ENCODE measurements at regions not wholly inside any gene's neighbourhood (a gene's known extent, or its start where the extent isn't known, plus 50 kb on each side); places are given as distances from the start of the nearest gene placed in this dataset.

DNA sequence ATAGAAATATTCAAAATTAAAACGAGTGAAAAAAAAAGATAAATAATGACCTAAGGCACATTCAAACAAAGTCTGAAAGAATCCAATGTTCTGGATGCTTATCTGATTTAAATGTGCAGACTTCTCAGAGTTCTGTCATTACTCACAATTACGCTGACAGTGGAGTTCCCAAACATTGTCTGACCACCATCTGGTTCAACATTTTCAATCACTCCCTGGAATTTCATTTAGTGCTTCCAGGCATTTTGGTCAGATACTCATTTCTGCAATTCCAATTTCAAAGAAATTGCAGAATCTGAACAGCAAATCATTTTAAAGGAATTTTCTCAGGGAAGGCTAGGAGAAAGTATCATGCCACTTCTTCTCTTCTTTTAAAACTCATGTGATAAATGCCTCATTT lies 398.2 kb upstream of the PDE3A start:
- no peaks in the 10 kb centered on the region for H3K36me3 ChIP-seq (ENCODE audit: control insufficient read depth, insufficient read depth, low read length)
- no peak for FAIRE-seq
- no peaks in the 10 kb centered on the region for H3K27me3 ChIP-seq (ENCODE audit: control insufficient read depth, insufficient read depth, low read length)
- H3K4me3 ChIP-seq (ENCODE audit: low read depth, low read length) = no peak overlapping the region
- DNase-seq (ENCODE audit: low read depth) = no peak
- no peak for TF ChIP-seq CTCF (IDR thresholded peaks at IDR 0.05; ENCODE audit: insufficient read depth, low read length, severe bottlenecking)

DNA sequence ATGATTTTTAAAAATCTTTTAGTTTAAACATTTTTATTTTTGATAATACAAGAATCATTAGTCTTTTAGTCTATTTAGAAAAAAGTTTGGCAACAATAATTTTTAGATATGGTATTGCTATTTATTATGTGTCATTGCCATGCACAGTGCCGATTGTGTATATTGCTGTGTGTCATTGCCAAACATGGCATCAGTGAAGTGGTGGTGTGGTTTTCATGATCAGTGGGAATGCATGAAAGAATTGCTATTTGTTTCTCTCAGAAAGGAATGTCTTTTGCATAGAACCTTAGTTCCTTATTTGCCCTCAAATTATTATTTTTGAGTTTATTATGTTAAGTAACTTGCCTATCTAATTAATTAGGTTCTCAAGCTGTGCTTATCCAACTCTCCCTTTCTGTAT lies 397.5 kb upstream of the PDE3A start:
- no peak for DNase-seq (ENCODE audit: low read depth)
- Histone ChIP-seq H3K36me3 (ENCODE audit: control insufficient read depth, insufficient read depth, low read length) (no peaks in the 10 kb centered on the region), H3K4me3 (ENCODE audit: low read depth, low read length) (no peak overlapping the region), H3K27me3 (ENCODE audit: control insufficient read depth, insufficient read depth, low read length) (no peaks in the 10 kb centered on the region)
- no peak for FAIRE-seq
- no peak for TF ChIP-seq CTCF (IDR thresholded peaks at IDR 0.05; ENCODE audit: insufficient read depth, low read length, severe bottlenecking)

GRCh38 chr12:19971361-19972280 lies 396.7 kb upstream of the PDE3A start:
- FAIRE-seq (no peak), DNase-seq (ENCODE audit: low read depth) (no peak)
- no peak for TF ChIP-seq CTCF (IDR thresholded peaks at IDR 0.05; ENCODE audit: insufficient read depth, low read length, severe bottlenecking)
- Histone ChIP-seq H3K36me3 (ENCODE audit: control insufficient read depth, insufficient read depth, low read length) (no peaks in the 10 kb centered on the region), H3K4me3 (ENCODE audit: low read depth, low read length) (no peak overlapping the region), H3K27me3 (ENCODE audit: control insufficient read depth, insufficient read depth, low read length) (no peaks in the 10 kb centered on the region)

DNA sequence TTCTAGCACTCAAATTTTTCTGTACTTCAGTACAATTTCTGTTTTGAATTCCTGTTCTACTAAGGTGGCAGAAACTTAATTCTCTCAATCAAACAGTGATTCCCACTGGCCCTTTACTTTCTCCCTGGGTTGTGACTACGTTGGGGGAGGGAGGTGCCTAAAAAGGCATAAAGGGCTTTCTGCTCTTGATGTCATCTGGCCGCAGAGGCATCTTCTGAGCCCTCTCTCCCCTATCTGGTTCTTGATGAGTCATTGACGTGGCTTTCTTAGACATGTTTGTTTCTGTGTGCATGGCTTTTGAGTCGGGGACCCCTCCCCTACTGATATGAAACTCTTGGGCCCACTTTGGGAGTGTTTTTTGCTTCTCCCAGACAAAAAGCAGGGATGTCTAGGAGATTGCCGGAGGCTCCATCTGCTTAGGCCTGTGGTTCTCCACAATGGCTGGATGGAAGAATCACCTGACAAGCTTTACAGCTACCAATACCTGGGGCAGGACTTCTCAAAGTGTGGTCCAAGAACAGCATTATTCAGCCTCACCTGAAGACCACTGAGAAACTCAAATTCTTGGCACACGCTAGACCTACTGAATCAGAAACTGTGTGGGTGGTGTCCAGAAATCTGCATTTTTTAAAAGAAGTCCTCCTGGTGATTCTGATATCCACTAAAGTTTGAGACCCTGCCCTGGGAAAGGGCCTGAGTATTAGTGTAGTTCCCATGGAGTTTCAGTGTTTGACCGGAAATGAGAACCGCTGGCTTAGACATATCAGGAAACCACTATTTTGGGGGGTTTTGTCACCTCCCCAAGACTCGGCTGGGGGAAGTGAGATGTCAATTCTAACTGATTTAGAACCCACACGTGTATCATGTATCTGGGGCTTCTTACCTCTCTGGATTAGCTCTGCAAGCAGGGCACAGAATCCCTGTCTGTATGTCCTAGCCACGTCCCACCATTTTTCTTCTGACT lies 395.7 kb upstream of the PDE3A start:
- no peak for TF ChIP-seq CTCF (IDR thresholded peaks at IDR 0.05; ENCODE audit: insufficient read depth, low read length, severe bottlenecking)
- FAIRE-seq (no peak), DNase-seq (ENCODE audit: low read depth) (no peak)
- Histone ChIP-seq H3K4me3 (ENCODE audit: low read depth, low read length) (no peak overlapping the region), H3K36me3 (ENCODE audit: control insufficient read depth, insufficient read depth, low read length) (no peaks in the 10 kb centered on the region), H3K27me3 (ENCODE audit: control insufficient read depth, insufficient read depth, low read length) (no peaks in the 10 kb centered on the region)

DNA sequence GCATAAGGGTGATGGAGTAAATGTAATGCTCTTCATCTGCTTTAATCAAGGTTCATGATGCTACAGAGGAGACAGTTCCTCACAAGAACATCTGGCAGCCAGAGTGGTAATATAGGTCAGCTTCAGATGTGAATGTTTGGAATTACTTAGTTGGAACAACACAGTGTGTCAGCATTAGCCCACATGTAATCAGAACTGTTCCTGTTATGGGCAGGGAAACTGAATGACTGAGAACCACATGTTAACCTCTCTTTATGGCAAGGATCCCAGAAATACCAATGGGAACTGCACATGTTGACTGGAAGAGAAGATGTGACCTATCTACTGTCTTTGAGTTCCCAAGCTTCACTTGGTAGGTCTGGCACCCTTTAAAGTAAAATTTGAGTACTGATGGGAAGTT lies 390.1 kb upstream of the PDE3A start:
- no peaks in the 10 kb centered on the region for H3K36me3 ChIP-seq (ENCODE audit: control insufficient read depth, insufficient read depth, low read length)
- DNase-seq (ENCODE audit: low read depth) (peak; percentile 6), FAIRE-seq (no peak)
- no peak overlapping the region for H3K4me3 ChIP-seq (ENCODE audit: low read depth, low read length)
- TF ChIP-seq CTCF (IDR thresholded peaks at IDR 0.05; ENCODE audit: insufficient read depth, low read length, severe bottlenecking) = no peak
- H3K27me3 ChIP-seq (ENCODE audit: control insufficient read depth, insufficient read depth, low read length) = no peaks in the 10 kb centered on the region

Data from bronchial epithelial cell (primary cell).